Activated naive CD4-positive, alpha-beta T cell (primary cell): ENCODE measurements at regions not wholly inside any gene's neighbourhood (a gene's known extent, or its start where the extent isn't known, plus 50 kb on each side); places are given as distances from the start of the nearest gene placed in this dataset.
"Not testable (repeated sequence)": the region's sequence is repeated elsewhere in the genome, so short reads cannot be mapped to it uniquely, and the experiment has no call there.

Experiments
- DNase-seq, 4 experiments: peaks; one replicate each; lab custom pipeline; 2025; lab: John Stamatoyannopoulos, UW

- no peak for DNase-seq
Observed at GRCh38 chr5:3341446-3342240, 254.0 kb upstream of the IRX1 start.

GRCh38 chr5:3340471-3340870 is 255.2 kb upstream of the IRX1 start:
- DNase-seq: no peak

DNA sequence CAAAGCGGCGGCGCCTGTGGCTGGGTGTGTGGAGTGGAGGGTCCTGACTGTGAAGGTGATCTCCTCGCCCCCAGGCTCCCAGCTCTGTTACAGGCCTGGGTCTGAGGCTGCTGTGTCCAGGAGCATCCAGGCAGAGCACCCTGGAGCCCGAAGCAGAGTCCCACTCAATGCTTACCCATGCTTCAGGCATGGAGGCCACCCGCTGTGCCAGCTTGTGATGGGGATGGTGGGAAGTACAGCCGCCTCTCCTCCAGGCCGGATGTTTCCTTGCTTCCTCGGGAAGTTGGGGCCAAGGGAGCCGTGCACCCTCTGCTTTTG is 255.9 kb upstream of the IRX1 start:
- no peak for DNase-seq

DNA sequence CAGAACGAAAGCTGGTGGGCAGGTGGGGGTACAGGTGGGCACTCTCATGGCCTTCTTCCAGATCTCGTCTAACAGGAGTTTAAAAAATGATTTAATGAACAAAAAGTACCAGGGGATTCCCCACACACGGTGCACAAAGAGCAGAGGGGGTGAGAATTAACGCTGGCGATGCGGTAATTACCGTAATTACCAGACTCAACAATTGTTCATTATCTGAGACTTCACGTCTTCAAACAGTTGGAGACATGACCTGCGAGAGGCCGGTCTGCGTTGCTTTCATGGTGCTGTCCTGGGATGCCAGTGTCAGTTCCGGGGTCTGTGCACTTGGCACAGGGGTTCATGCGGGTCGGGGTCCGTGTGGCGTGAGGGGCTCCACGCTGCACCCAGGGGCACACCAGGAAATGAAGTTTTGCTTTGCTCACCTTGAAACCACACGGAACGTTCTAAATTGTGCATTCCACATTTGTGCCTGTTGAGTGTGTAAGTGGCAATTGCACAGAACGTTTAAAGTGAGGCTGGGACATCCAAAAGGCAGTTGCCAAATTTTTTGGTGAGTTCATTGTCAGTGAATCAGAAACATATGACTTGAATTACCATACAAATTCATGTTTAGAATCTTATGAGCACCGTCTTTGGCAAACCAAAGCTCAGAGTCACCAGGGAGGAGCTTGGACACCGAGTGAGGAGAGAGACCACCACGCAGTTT is 256.4 kb upstream of the IRX1 start:
- DNase-seq: no peak

DNA sequence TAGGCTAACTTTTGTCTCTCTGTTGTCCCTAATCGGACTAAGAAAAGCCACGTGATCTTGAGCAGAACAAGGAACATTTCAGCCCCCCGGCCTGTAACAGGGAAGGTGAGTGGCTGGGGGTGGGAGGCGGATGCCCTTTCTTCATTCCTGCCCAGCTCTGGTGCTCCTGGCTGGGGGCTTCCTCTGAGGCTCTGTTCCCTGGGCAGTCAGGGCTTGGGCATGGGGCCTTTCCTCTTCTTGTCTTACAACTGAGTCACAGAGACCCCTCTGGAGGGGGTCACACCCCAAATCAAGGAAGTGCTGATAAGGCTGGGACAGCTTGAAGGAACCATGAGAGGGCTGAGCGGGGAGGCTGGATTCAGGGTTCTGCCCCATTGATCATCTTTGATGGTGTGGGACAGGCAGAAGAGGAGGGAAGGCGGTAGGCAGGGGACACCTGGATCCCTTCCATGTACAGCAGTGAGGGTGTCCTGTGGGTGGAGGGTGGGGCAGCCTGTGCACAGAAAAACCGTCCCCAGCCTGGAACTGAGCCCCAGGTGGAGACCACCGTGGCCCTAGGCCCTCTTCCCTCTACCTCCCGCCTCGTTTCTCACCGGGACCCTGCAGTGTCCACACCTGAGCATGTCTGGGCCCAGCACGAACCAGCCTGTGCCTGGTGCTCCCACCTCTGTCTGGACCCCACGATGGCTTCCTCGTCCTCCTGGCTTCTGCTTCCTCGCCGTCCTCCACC is 257.7 kb upstream of the IRX1 start:
- DNase-seq: no peak

GRCh38 chr5:3336666-3337065 is 259.0 kb upstream of the IRX1 start:
- no peak for DNase-seq

- no peak for DNase-seq
Observed at GRCh38 chr5:3335301-3335700, 260.3 kb upstream of the IRX1 start.

- DNase-seq: no peak
Observed at GRCh38 chr5:3333836-3334235, 261.8 kb upstream of the IRX1 start.

DNA sequence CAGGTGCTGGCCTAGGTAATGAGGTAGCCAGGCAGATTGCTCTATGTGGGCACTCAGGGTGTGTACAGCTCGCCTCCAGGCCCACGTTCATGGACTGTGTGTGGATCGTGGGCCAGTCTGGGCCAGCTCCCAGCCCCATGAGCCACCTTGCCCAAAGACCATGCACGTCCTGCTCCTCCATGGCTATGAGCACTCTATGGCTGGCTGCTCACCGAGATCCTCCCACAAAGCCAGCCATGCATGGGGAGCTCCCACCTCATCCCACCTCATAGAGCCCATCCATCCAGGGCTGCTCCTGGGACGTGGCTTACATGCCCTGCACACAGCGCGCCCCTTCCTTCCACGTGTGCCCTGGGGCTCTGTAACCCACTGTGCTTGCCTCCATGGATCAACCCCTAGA is 262.5 kb upstream of the IRX1 start:
- DNase-seq: no peak

DNA sequence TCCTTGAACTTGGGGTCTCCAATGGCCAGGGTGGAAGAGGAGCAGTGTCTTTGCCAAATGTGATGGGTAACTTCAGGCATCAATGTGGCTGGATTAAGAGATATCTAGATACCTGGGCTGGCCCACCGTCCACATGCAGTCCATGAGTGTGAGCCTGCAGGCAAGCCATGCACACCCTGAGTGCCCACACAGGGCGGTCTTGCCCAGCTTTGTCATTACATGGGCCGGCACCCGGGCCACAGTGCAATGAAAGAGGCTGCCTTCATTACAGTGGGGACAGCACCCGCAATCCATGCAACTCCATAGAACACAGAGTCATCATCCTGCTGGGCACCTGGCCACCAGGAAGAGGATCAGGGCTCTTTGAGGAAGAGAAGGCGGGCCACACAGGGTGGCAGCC is 263.8 kb upstream of the IRX1 start:
- no peak for DNase-seq

DNA sequence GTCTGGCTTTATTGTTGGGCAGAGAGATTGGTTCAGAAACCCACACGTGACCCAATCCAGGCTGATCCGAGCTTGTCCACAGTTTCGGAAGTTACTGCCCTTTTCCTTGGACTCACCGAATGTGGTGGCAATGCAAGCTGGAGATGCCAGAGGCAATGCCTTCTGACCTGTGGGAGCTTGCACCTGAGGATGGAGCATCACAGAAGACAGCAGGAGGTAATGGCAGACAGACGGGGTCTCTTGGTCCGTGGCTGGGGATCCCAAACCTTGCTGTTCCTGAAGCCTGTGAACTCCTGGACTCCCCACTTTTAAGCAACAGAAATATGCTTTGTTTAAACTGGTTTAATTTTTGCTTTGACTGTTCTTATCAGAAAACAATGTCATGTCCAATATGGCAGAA is 265.2 kb upstream of the IRX1 start:
- no peak for DNase-seq

- DNase-seq: no peak
Observed at GRCh38 chr5:3329427-3329826, 266.2 kb upstream of the IRX1 start.

GRCh38 chr5:3326841-3327232 is 268.8 kb upstream of the IRX1 start:
- DNase-seq: no peak

DNA sequence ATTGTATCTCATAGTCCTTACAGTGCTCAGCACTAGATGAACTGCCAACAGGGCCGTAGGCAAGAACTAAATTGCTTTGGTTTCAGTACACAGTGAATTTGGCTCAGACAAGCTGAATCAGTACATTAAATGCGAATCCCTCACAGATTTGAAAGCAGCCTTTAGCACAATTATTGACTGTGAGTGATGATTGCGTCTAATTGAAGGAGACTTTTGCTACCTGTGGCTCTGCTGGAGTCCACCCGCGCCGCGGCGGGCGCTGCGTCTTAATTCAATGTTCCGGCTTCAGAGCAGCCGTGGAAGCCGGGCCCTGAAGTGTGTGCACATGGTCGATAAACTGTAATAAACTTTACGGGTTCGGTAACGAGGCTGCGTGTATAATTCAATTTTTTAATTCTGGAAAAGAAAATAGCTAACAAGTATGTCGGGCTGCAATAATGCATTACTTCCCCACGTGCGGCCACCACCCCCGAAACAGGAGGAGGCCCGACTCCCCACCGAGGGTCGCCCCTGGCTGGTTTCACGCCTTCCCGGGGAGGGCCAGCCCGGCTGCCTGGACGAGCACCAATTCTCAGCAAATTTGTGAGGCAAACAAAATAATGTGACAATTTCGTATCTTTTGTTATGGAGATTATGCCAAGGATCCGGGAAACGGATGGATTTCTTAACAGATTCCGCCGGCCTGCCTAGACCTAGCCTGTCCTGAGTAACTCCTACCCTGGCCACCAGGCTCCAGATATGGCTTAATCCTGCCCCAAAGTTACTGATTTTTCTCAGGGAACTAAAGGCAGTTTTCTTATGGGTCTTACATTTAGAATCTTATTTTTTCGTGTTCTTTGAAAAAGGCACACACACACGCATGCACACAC is 269.4 kb upstream of the IRX1 start:
- no peak for DNase-seq

GRCh38 chr5:3325201-3325971 is 270.2 kb upstream of the IRX1 start:
- DNase-seq: no peak

GRCh38 chr5:3324421-3325101 is 271.1 kb upstream of the IRX1 start:
- DNase-seq: no peak

- DNase-seq: not testable (repeated sequence)
Observed at GRCh38 chr5:3323966-3324365, 271.7 kb upstream of the IRX1 start.

DNA sequence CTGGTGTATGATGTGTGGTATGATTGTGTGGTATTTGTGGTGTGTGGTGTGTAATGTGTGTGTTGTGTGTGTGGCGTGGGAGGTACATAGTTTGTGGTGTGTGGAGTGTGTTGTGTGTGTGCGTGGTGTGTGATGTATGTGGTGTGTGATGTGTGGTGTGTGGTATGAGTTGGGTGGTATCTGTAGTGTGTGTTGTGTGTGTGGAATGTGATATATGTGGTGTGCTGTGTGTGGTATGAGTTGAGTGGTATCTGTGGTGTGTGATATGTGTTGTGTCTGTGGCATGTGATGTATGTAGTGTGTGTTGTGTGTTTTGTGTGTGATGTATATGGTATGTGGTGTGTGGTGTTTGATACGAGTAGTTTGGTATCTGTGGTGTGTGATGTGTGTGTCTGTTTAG is 272.5 kb upstream of the IRX1 start:
- DNase-seq: no peak

GRCh38 chr5:3322642-3323041 is 273.0 kb upstream of the IRX1 start:
- no peak for DNase-seq

- no peak for DNase-seq
Observed at GRCh38 chr5:3321923-3322322, 273.7 kb upstream of the IRX1 start.
